Memory B cell (primary cell): ENCODE measurements at regions not wholly inside any gene's neighbourhood (a gene's known extent, or its start where the extent isn't known, plus 50 kb on each side); places are given as distances from the start of the nearest gene placed in this dataset.

Source experiments
- ATAC-seq: fragments of 150-1000 bp; cut with Tn5 transposase; 2 replicates; pipeline ENCODE4 v1.10.0; 2021; ENCODE audit warnings: low read depth, mild to moderate bottlenecking, moderate library complexity
- DNase-seq, 2 donors: peaks; one replicate each; pipeline ENCODE4 v3.0.0; 2022; ENCODE audit warnings: low spot score in 2 of 2
- H3K27ac Mint-ChIP-seq: one replicate; pipeline ENCODE4 v1.8.0; 2022; ENCODE audit warnings: mild to moderate bottlenecking, moderate library complexity, mixed read lengths
- H3K27me3 Mint-ChIP-seq: one replicate; pipeline ENCODE4 v1.8.0; 2022; ENCODE audit warnings: mixed read lengths
- H3K36me3 Mint-ChIP-seq: one replicate; pipeline ENCODE4 v1.8.0; 2022; ENCODE audit warnings: mild to moderate bottlenecking, mixed read lengths
- H3K4me1 Mint-ChIP-seq: one replicate; pipeline ENCODE4 v1.8.0; 2022; ENCODE audit warnings: mixed read lengths
- H3K4me3 Mint-ChIP-seq: one replicate; pipeline ENCODE4 v1.8.0; 2022; ENCODE audit warnings: mild to moderate bottlenecking, moderate library complexity, mixed read lengths
- H3K9me3 Mint-ChIP-seq: one replicate; pipeline ENCODE4 v1.8.0; 2022; ENCODE audit warnings: mixed read lengths

DNA sequence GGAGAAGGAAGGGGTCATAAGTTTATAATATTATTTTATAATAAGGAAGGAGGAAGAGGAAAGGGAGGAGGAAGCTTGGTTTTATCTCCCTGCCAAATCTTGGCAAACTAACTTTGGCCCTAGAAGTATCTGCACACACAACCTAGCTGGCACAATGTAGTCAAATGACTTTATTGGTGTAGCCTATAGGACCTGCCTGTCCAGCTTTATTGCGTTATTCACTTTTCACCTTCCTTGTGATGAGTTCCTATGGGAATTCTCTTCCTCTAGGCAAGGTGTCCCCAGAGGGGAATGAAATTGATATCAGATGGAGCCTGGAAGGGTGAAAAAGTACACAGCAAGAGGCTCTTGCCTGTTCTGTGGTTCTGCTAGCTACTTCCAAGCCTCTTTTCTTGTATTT is 111.2 kb upstream of the SLC25A36 start:
- H3K36me3 Mint-ChIP-seq, result no peaks in the 10 kb centered on the region
- no peak overlapping the region for H3K27ac Mint-ChIP-seq
- no peak overlapping the region for H3K4me3 Mint-ChIP-seq
- H3K27me3 Mint-ChIP-seq, result peaks cover 6% of the 10 kb centered on the region
- ATAC-seq (no peak), DNase-seq (no peak)
- H3K4me1 Mint-ChIP-seq, result peaks cover 3% of the 10 kb centered on the region
- H3K9me3 Mint-ChIP-seq, result peaks cover 1% of the 10 kb centered on the region

DNA sequence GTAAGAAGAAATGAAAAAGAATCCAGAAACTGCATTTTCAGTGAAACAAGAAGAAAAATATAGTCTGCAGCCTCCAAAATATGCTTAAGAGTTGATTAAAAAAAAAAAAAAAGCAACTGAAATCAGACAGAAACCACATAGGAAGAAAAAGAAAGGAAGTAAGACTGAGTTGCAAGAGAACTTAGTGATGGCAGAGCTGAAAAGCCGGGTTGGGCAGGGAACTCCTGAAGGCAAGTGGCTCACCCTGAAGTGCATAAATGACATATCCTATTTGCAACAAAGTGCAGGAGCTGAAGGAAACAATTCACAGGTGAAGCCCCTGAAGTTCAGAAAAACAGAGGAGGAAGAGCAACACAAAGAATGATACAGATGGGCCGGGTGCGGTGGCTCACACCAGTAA is 108.8 kb upstream of the SLC25A36 start:
- H3K4me1 Mint-ChIP-seq, result peaks cover 3% of the 10 kb centered on the region
- peak overlapping the region; percentile 14 for H3K27ac Mint-ChIP-seq
- no peaks in the 10 kb centered on the region for H3K36me3 Mint-ChIP-seq
- DNase-seq (no peak), ATAC-seq (no peak)
- peak overlapping the region; percentile 50 for H3K4me3 Mint-ChIP-seq
- peaks cover 6% of the 10 kb centered on the region for H3K27me3 Mint-ChIP-seq
- peaks cover 3% of the 10 kb centered on the region for H3K9me3 Mint-ChIP-seq

DNA sequence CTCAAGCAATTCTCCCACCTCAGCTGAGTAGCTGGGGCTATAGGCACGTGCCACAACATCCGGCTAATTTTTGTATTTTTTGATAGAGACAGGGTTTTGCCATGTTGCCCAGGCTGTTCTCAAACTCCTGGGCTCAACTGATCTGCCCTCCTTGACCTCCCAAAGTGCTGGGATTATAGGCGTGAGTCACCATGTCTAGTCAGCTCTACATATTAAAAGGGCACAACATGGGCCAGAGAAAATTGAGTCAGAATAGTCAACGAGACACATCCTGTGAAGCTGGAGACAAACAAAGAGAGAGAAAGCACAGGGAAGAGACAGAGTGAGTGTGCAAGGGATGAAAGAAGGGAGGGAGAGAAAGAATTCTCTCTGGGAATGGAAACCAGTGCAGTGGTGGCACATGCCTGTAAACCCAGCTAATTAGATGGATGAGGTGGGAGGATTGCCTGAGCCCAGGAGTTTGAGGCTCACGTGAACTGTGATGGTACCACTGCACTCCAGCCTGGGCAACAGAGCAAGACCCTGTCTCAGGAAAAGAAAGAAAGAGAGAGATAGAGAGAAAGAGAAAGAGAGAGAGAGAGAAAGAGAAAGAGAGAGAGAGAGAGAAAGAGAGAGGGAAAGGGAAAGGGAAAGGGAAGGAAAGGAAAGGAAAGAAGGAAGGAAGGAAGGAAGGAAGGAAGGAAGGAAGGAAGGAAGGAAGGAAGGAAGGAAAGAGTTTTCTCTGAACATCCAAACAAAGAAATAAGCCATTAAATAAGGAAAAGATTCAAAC is 107.2 kb upstream of the SLC25A36 start:
- Mint-ChIP-seq H3K27ac (no peak overlapping the region), H3K9me3 (peaks cover 3% of the 10 kb centered on the region), H3K4me3 (no peak overlapping the region), H3K27me3 (peaks cover 6% of the 10 kb centered on the region), H3K4me1 (peaks cover 3% of the 10 kb centered on the region), H3K36me3 (no peaks in the 10 kb centered on the region)
- DNase-seq (no peak), ATAC-seq (no peak)

DNA sequence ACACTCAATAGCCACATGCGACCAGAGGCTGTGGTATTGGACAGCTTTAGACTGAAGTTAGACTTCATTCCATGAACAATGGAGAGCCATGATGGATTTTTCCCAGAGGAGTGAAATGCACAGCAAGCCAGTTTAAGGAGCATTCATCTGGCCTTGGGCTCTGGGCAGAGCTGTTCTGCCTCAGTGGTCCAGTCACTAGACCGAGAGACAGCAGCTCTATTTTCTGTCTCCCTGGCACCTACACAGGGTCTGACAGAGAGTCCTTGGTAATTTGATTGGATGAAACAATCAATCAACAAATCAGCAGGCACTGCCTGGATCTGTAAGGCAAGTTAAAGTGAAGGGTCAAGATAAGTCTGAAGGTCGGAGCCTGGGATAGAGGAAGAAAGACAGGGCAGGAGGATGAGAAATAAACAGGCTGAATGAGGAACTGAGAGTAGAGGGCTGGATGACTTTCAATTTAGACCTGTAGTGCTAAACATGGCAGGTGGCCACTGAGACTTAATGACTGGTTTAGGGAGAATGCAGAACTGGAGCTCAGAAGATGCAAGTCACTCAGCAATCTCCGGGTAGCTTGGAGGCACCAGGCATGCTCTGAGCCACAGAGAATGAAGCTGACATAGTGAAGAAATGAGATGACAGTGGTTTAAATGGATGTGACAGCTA is 98.5 kb upstream of the SLC25A36 start:
- DNase-seq, result peak in 1 of 2 donors; percentile 16
- H3K9me3 Mint-ChIP-seq, result no peaks in the 10 kb centered on the region
- ATAC-seq, result peak; percentile 92
- H3K4me1 Mint-ChIP-seq, result peaks cover 20% of the 10 kb centered on the region
- peak overlapping the region; percentile 12 for H3K27ac Mint-ChIP-seq
- no peaks in the 10 kb centered on the region for H3K36me3 Mint-ChIP-seq
- H3K27me3 Mint-ChIP-seq, result peaks cover 8% of the 10 kb centered on the region
- H3K4me3 Mint-ChIP-seq, result peak overlapping the region; percentile 62

DNA sequence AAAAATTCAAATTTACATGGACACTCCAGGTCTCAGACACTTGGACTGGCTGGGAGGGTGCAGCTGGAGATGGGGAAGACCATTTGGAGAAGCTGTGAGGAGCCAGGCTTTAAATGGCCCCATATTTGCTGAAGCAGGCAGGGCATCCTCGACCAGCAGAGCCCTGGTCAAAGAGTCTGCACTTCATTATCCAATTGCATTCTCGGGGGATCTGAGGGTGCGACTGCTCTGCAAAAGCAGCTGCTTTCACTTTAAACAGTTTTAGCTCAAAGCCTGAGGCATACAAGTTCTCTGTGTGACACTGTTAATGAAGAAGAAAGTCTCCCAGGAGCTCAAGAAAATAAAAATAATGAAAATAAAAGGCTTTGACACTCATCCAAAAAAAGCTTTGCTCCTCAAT is 98.0 kb upstream of the SLC25A36 start:
- peaks cover 9% of the 10 kb centered on the region for H3K27me3 Mint-ChIP-seq
- peak overlapping the region; percentile 12 for H3K27ac Mint-ChIP-seq
- peaks cover 20% of the 10 kb centered on the region for H3K4me1 Mint-ChIP-seq
- no peaks in the 10 kb centered on the region for H3K36me3 Mint-ChIP-seq
- ATAC-seq (no peak), DNase-seq (no peak)
- H3K4me3 Mint-ChIP-seq, result peak overlapping the region; percentile 62
- no peaks in the 10 kb centered on the region for H3K9me3 Mint-ChIP-seq

DNA sequence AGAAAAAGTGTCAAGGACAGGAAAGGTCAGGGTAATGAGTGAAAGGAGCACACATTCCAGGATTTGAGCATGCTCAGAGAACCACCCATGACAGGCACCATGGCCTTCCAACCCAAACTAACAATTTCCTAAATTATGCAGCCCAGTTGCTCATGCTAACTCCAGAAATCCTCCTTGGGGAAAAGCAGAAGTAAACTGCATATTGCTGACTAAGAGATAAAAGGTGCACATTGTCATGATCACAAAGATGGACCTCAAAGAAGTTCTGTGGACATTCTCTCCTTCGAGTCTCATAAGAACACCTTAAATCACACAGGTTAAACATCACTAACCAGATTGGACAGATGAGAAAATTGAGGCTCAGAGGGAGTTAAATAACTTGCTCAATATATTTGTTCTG is 97.6 kb upstream of the SLC25A36 start:
- DNase-seq (no peak), ATAC-seq (no peak)
- no peak overlapping the region for H3K4me3 Mint-ChIP-seq
- no peak overlapping the region for H3K27ac Mint-ChIP-seq
- no peaks in the 10 kb centered on the region for H3K9me3 Mint-ChIP-seq
- H3K27me3 Mint-ChIP-seq, result peaks cover 11% of the 10 kb centered on the region
- peaks cover 20% of the 10 kb centered on the region for H3K4me1 Mint-ChIP-seq
- H3K36me3 Mint-ChIP-seq, result no peaks in the 10 kb centered on the region

DNA sequence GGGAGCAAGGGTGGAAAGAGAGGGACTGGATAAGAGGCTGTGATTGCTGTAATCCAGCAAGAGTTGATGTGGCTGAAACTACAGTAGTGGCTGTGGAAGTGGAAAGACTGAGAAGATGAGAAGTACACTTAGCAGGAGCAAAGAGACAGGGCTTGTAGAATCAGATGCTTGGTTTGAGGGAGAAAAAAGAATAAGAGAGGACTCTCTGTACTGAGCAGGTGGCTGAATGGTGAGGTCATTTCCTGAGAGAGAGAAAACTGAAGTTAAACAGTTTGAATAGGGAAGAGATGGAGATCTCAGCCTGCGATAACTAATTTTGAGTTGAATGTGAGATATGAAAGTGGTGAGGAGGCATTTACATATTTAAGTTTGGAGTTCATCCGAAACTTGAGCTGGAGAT is 95.8 kb upstream of the SLC25A36 start:
- peak; percentile 33 for ATAC-seq
- Mint-ChIP-seq H3K27me3 (peaks cover 14% of the 10 kb centered on the region), H3K4me3 (no peak overlapping the region), H3K4me1 (peaks cover 20% of the 10 kb centered on the region), H3K9me3 (no peaks in the 10 kb centered on the region), H3K27ac (no peak overlapping the region), H3K36me3 (no peaks in the 10 kb centered on the region)
- DNase-seq, result no peak

DNA sequence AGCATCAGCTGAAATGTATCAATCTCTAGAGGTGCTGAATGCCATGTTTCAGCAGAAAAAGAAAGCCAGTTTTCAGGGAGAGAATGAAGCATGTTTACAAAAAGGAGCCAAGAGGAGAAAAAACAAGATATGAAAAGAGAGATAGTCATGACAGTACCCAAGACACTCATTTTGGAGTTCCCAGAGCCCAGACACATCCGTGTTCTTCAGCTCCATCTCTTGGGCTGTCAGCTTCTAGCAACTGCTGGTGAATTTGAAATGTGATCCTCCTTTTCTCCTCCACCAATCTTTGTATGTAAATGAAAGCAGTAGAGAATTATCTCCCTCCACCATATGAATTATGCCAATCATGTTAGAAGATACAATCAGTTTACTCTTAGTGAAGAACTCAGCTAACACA is 93.0 kb upstream of the SLC25A36 start:
- Mint-ChIP-seq H3K9me3 (peaks cover 6% of the 10 kb centered on the region), H3K27me3 (peaks cover 16% of the 10 kb centered on the region), H3K4me3 (no peak overlapping the region), H3K36me3 (no peaks in the 10 kb centered on the region), H3K27ac (no peak overlapping the region), H3K4me1 (peaks cover 13% of the 10 kb centered on the region)
- ATAC-seq, result no peak
- DNase-seq, result no peak

DNA sequence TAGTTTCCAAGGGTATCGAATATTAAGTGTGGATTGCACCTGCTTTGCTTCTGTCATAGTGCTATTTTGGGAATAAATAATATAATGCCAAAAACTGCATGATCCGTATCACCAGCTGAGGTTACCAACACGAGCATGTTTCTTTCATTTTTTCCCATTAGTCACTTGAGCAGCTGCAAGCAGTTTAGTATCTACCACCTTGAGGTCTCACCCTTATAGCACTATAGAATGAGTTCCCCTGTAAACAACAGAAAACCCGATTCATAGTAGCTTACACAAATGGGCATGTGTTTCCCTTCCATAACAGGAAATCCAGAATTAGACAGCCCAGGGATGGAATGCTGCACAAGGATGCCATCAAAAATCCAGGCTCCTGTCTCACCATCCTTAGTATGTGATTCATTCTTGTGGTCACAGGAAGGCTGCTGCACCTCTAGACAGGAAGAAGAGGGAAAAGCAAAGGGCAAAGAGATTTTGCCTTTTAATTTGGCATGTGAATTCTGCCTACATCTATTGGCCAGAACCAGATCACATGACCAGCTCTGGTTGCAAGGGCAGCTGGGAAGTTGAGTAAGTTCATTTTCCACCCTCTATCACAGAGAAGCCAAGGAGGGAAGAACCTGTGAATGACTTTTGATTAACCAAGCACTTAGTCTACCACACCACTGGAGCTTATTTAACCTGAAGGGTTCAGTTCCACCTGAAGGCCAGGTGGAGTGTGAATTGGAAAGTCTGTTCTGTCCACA is 91.3 kb upstream of the SLC25A36 start:
- no peak overlapping the region for H3K27ac Mint-ChIP-seq
- H3K36me3 Mint-ChIP-seq, result no peaks in the 10 kb centered on the region
- H3K4me3 Mint-ChIP-seq, result no peak overlapping the region
- peaks cover 7% of the 10 kb centered on the region for H3K9me3 Mint-ChIP-seq
- DNase-seq (no peak), ATAC-seq (no peak)
- H3K27me3 Mint-ChIP-seq, result peaks cover 13% of the 10 kb centered on the region
- peaks cover 9% of the 10 kb centered on the region for H3K4me1 Mint-ChIP-seq

DNA sequence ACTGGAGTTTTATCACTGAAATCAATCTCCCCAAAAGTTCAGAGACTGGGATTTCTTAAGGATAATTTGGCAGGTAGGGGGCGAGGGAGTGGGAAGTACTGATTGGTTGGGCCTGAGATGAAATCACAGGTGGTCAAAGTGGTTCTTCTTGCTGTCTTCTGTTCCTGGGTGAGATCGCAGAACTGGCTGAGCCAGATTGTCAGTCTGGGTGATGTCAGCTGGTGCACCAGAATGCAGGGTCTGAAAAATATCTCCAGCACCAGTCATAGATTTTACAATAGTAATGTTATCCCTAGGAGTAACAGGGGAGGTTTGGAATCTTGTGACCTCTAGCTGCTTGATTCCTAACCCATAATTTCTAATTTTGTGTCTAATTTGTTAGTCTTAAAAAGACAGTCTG is 86.7 kb upstream of the SLC25A36 start:
- ATAC-seq (no peak), DNase-seq (no peak)
- H3K36me3 Mint-ChIP-seq, result no peaks in the 10 kb centered on the region
- peaks cover 7% of the 10 kb centered on the region for H3K9me3 Mint-ChIP-seq
- H3K27ac Mint-ChIP-seq, result no peak overlapping the region
- H3K4me3 Mint-ChIP-seq, result no peak overlapping the region
- H3K4me1 Mint-ChIP-seq, result no peaks in the 10 kb centered on the region
- peaks cover 2% of the 10 kb centered on the region for H3K27me3 Mint-ChIP-seq

DNA sequence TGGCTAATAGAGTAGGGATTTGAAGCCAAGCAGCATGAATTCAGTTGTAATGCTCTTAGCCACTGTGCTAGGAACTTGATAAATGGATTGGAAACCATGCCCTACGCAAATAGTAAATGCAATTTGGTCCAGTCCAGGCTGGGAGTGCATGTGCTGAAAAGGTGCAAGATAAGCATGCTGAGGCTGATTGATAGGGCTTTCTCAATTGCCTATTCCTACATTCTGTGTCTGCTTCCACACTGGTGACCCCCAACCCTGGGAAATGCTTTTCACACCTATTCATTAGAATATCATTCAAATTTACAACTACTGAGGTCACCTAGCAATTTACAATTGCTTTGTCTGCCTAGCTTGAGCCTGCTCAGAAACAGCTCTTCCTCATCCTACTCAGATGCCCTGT is 84.7 kb upstream of the SLC25A36 start:
- no peak overlapping the region for H3K4me3 Mint-ChIP-seq
- DNase-seq (no peak), ATAC-seq (no peak)
- H3K9me3 Mint-ChIP-seq, result peaks cover 4% of the 10 kb centered on the region
- no peaks in the 10 kb centered on the region for H3K4me1 Mint-ChIP-seq
- no peak overlapping the region for H3K27ac Mint-ChIP-seq
- peaks cover 2% of the 10 kb centered on the region for H3K27me3 Mint-ChIP-seq
- no peaks in the 10 kb centered on the region for H3K36me3 Mint-ChIP-seq

DNA sequence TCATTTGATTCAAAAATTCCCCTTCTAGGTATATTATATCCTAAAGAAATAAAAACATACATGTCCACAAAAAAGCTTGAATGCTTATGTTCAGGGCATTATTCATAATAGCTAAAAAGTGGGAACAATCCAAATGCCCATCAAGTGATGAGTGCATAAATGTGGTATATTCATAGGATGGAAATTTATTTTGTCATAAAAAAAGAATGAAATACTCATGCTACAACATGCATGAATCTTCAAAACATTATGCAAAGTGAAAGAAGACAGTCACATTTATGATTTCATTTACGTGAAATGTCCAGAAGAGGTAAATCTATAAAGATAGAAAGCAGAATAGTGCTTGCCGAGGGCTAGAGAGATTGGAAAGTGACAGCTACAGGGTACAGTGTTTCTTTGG is 83.6 kb upstream of the SLC25A36 start:
- DNase-seq (no peak), ATAC-seq (no peak)
- H3K4me1 Mint-ChIP-seq, result no peaks in the 10 kb centered on the region
- H3K27me3 Mint-ChIP-seq, result peaks cover 4% of the 10 kb centered on the region
- H3K36me3 Mint-ChIP-seq, result no peaks in the 10 kb centered on the region
- peaks cover 4% of the 10 kb centered on the region for H3K9me3 Mint-ChIP-seq
- no peak overlapping the region for H3K27ac Mint-ChIP-seq
- H3K4me3 Mint-ChIP-seq, result no peak overlapping the region

DNA sequence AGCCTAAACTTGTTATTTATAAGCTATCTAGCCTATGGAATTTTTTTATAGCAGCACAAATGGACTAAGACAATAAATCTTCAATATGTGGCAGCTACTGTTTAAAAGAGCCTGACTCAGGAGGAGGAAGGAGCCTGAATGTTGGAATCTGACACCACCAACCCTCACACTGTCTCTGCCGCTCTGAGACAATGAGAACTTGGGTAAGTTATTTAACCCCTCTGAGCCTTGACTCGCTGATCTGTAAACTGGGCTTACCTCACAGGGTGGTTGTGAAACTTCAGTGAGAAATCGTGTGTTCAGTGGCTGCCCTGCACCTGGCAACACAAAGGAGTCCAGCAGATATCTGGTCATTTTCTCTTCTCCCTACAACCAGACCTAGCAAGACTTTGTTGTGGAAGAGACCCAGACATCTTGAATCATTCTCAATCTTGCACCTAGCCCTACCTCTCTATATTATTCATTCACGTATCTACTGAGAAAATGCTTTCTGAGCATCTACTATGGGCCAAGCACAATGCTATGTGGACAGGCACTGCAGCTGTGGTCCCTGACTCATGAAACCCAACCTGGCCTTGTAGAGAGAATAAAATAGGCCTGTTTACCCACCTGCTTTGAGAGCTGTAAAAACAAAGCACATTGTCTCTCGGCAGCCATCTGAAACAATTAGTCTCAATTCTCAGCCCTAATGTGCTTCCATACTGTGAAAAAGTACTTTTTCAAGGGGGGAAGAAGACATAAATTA is 81.9 kb upstream of the SLC25A36 start:
- Mint-ChIP-seq H3K4me1 (peaks cover 3% of the 10 kb centered on the region), H3K4me3 (no peak overlapping the region)

DNA sequence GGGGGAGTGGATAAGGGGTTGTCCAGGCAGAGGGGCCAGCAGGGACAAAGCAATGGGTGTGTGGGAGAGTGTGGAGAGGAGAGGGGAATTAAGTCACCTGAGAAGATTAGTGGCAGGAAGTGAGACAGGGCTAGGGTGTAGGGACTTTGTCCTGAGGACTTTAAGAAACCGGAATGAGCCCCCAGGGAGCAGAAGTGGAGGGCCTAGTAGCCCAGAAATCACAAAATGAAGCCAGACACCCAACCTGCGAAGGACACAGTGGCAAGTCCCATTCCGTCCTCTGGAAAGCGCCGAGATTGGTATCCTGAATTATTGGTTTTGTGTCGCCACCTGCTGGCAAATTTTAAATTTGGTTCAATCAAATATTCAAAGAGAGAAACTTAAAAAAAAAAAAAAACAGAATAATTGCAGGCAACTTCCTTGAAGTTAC is 78.0 kb upstream of the SLC25A36 start:
- DNase-seq (peak; percentile 34 to 58), ATAC-seq (peak; percentile 34)
- no peak overlapping the region for H3K27ac Mint-ChIP-seq
- H3K4me1 Mint-ChIP-seq, result peaks cover 3% of the 10 kb centered on the region
- no peaks in the 10 kb centered on the region for H3K36me3 Mint-ChIP-seq
- H3K27me3 Mint-ChIP-seq, result peaks cover 6% of the 10 kb centered on the region
- peaks cover 2% of the 10 kb centered on the region for H3K9me3 Mint-ChIP-seq
- no peak overlapping the region for H3K4me3 Mint-ChIP-seq

More for the DNA sequence above, 81.9 kb upstream of the SLC25A36 start:
- peaks cover 2% of the 10 kb centered on the region for H3K27me3 Mint-ChIP-seq
- DNase-seq, result no peak
- peaks cover under 1% of the 10 kb centered on the region for H3K9me3 Mint-ChIP-seq
- H3K27ac Mint-ChIP-seq, result no peak overlapping the region
- ATAC-seq, result no peak
- no peaks in the 10 kb centered on the region for H3K36me3 Mint-ChIP-seq
